Natural killer cell (primary cell): ENCODE measurements at regions not wholly inside any gene's neighbourhood (a gene's known extent, or its start where the extent isn't known, plus 50 kb on each side); places are given as distances from the start of the nearest gene placed in this dataset.
"Not testable (repeated sequence)": the region's sequence is repeated elsewhere in the genome, so short reads cannot be mapped to it uniquely, and the experiment has no call there.

Source experiments
- ATAC-seq, 3 donors: fragments of 150-1000 bp in 2 of 3; fragments of 200-7000 bp in 1 of 3; cut with Tn5 transposase; 1 replicate in 1 of 3; 2 replicates in 2 of 3; pipeline ENCODE4 v1.10.0; 2021; ENCODE audit warnings: mild to moderate bottlenecking in 2 of 3, moderate library complexity in 2 of 3
- DNase-seq, 2 donors: peaks; one replicate each; pipeline versions ENCODE4 v3.0.0 to v3.0.0-alpha.2; 2013 to 2021; ENCODE audit warnings: mixed read lengths in 1 of 2
- H3K27ac ChIP-seq: one replicate; pipeline ENCODE4 v1.5.1; 2013; ENCODE audit warnings: mild to moderate bottlenecking, low read length
- H3K27me3 ChIP-seq: one replicate; pipeline ENCODE4 v1.6.1; 2013; ENCODE audit warnings: low read length; ENCODE audit not compliant: control insufficient read depth, insufficient read depth
- H3K36me3 ChIP-seq: one replicate; pipeline ENCODE4 v1.6.1; 2013; ENCODE audit warnings: low read length; ENCODE audit not compliant: control insufficient read depth, insufficient read depth
- H3K4me1 ChIP-seq: one replicate; pipeline ENCODE4 v1.6.1; 2013; ENCODE audit warnings: low read length; ENCODE audit not compliant: control insufficient read depth, insufficient read depth
- H3K4me3 ChIP-seq: one replicate; pipeline ENCODE4 v1.5.1; 2013; ENCODE audit warnings: low read length
- H3K9me3 ChIP-seq: one replicate; pipeline ENCODE4 v1.6.1; 2013; ENCODE audit warnings: low read length; ENCODE audit not compliant: control insufficient read depth, insufficient read depth
- H3K27ac Mint-ChIP-seq, 2 donors: one replicate each; pipeline ENCODE4 v1.8.0; 2022; ENCODE audit warnings: mild to moderate bottlenecking in 2 of 2, mixed read lengths in 2 of 2, moderate library complexity in 1 of 2
- H3K27me3 Mint-ChIP-seq, 2 donors: one replicate each; pipeline ENCODE4 v1.8.0; 2022; ENCODE audit warnings: low read depth in 2 of 2, mixed read lengths in 2 of 2
- H3K36me3 Mint-ChIP-seq: one replicate; pipeline ENCODE4 v1.8.0; 2022; ENCODE audit warnings: mixed read lengths
- H3K4me1 Mint-ChIP-seq, 2 donors: one replicate each; pipeline ENCODE4 v1.8.0; 2022; ENCODE audit warnings: mixed read lengths in 2 of 2
- H3K4me3 Mint-ChIP-seq: one replicate; pipeline ENCODE4 v1.8.0; 2022; ENCODE audit warnings: mild to moderate bottlenecking, moderate library complexity, mixed read lengths
- H3K9me3 Mint-ChIP-seq, 2 donors: one replicate each; pipeline ENCODE4 v1.8.0; 2022; ENCODE audit warnings: mixed read lengths in 2 of 2
- CTCF ChIP-seq: fragments of 200-600 bp; IDR thresholded peaks from one replicate; pipeline ENCODE4 v1.8.0; 2022; ENCODE audit warnings: antibody characterized with exemption
- WGBS: methylation state at CpG from one replicate; pipeline ENCODE4 v1.1.7; 2013; ENCODE audit warnings: missing lambda C conversion rate; ENCODE audit not compliant: insufficient coverage; 5-methylcytosine and 5-hydroxymethylcytosine counted together
- intact Hi-C: fragments of 100-400 bp; cut with micrococcal nuclease; formaldehyde crosslinking; loops from one replicate; pipeline ENCODE4 v1.14.2; 2022

- H3K36me3 Mint-ChIP-seq, result no peaks in the 10 kb centered on the region
Observed at GRCh38 chr2:175806125-175806490, 196.0 kb downstream of the LNPK start.

GRCh38 chr2:175805442-175806124 is 196.5 kb downstream of the LNPK start:
- peaks cover 8 to 18% of the 10 kb centered on the region in 2 donors for H3K27me3 Mint-ChIP-seq
- intact Hi-C loops, result no loop called here
- 65% methylated on average over 4 of the region's 5 CpGs for WGBS
- H3K36me3 Mint-ChIP-seq, result no peaks in the 10 kb centered on the region
- TF ChIP-seq CTCF, result no peak
- Histone ChIP-seq H3K27ac (no peak overlapping the region), H3K36me3 (no peaks in the 10 kb centered on the region), H3K4me3 (no peak overlapping the region), H3K9me3 (no peaks in the 10 kb centered on the region), H3K4me1 (no peaks in the 10 kb centered on the region), H3K27me3 (no peaks in the 10 kb centered on the region)
- no peaks in the 10 kb centered on the region for H3K9me3 Mint-ChIP-seq
- no peak overlapping the region for H3K27ac Mint-ChIP-seq
- H3K4me3 Mint-ChIP-seq, result no peak overlapping the region
- ATAC-seq (no peak), DNase-seq (no peak)
- H3K4me1 Mint-ChIP-seq, result no peaks in the 10 kb centered on the region

More at GRCh38 chr2:175806125-175806490, 196.0 kb downstream of the LNPK start:
- 61% methylated on average over 4 of the region's 5 CpGs for WGBS
- H3K27ac Mint-ChIP-seq, result no peak overlapping the region
- no peak overlapping the region for H3K4me3 Mint-ChIP-seq
- no peaks in the 10 kb centered on the region for H3K4me1 Mint-ChIP-seq
- H3K4me1 ChIP-seq, result no peaks in the 10 kb centered on the region
- H3K36me3 ChIP-seq, result no peaks in the 10 kb centered on the region
- ATAC-seq (no peak), DNase-seq (no peak)
- TF ChIP-seq CTCF, result no peak
- H3K27me3 ChIP-seq, result no peaks in the 10 kb centered on the region
- no peak overlapping the region for H3K4me3 ChIP-seq
- H3K27me3 Mint-ChIP-seq, result peaks cover 8 to 18% of the 10 kb centered on the region in 2 donors
- no peaks in the 10 kb centered on the region for H3K9me3 Mint-ChIP-seq
- H3K9me3 ChIP-seq, result no peaks in the 10 kb centered on the region
- H3K27ac ChIP-seq, result no peak overlapping the region
- intact Hi-C loops, result no loop called here

- Mint-ChIP-seq H3K27ac (no peak overlapping the region), H3K36me3 (no peaks in the 10 kb centered on the region), H3K27me3 (peaks cover 8 to 18% of the 10 kb centered on the region in 2 donors), H3K4me1 (no peaks in the 10 kb centered on the region), H3K9me3 (no peaks in the 10 kb centered on the region), H3K4me3 (no peak overlapping the region)
- no peak overlapping the region for H3K27ac ChIP-seq
- ATAC-seq (no peak), DNase-seq (no peak)
- H3K9me3 ChIP-seq, result no peaks in the 10 kb centered on the region
- intact Hi-C loops, result no loop called here
- H3K27me3 ChIP-seq, result no peaks in the 10 kb centered on the region
- no peak overlapping the region for H3K4me3 ChIP-seq
- no peaks in the 10 kb centered on the region for H3K36me3 ChIP-seq
- no peaks in the 10 kb centered on the region for H3K4me1 ChIP-seq
- no peak for TF ChIP-seq CTCF
- 87% methylated on average over 5 of the region's 5 CpGs for WGBS
Observed at GRCh38 chr2:175804122-175804521, 197.9 kb downstream of the LNPK start.

GRCh38 chr2:175796422-175796821 is 205.6 kb downstream of the LNPK start:
- H3K27me3 ChIP-seq, H3K4me3 Mint-ChIP-seq, DNase-seq, H3K27me3 Mint-ChIP-seq, H3K27ac Mint-ChIP-seq, ATAC-seq, H3K4me1 Mint-ChIP-seq, H3K36me3 Mint-ChIP-seq, H3K27ac ChIP-seq, intact Hi-C loops, H3K9me3 Mint-ChIP-seq, H3K36me3 ChIP-seq, H3K4me1 ChIP-seq, H3K4me3 ChIP-seq: not testable (repeated sequence)
- WGBS, result 77% methylated on average over 2 of the region's 2 CpGs
- peaks cover 11% of the 10 kb centered on the region for H3K9me3 ChIP-seq
